ENCODE measurements at regions not wholly inside any gene's neighbourhood (a gene's known extent, or its start where the extent isn't known, plus 50 kb on each side); places are given as distances from the start of the nearest gene placed in this dataset.

- no TSS peak for BruUV-seq (replicated peaks)
- CTCF ChIA-PET: no interaction called here
- no peak for TF ChIP-seq USF2 (IDR thresholded peaks at IDR 0.05; ENCODE audit: low read depth, low read length)
- no peak for TF ChIP-seq MAZ (IDR thresholded peaks at IDR 0.05; ENCODE audit: borderline replicate concordance, low read depth, low read length)
- no peak for TF ChIP-seq SMC3 (IDR thresholded peaks at IDR 0.05; ENCODE audit: low read depth, low read length)
- TF ChIP-seq MXI1 (IDR thresholded peaks at IDR 0.05; ENCODE audit: borderline replicate concordance, low read depth, low read length): no peak
- no peak for TF ChIP-seq MAFK (IDR thresholded peaks at IDR 0.05; ENCODE audit: low read depth, low read length)
- no peak for TF ChIP-seq ELK1 (IDR thresholded peaks at IDR 0.05; ENCODE audit: borderline replicate concordance, low read depth, low read length)
- TF ChIP-seq NFE2L2 (IDR thresholded peaks at IDR 0.05; ENCODE audit: low read depth, low read length): no peak
- TF ChIP-seq RCOR1 (IDR thresholded peaks at IDR 0.05; ENCODE audit: insufficient replicate concordance, low read length): no peak
- no peak for TF ChIP-seq RAD21 (IDR thresholded peaks at IDR 0.05; ENCODE audit: low read length)
- TF ChIP-seq BHLHE40 (IDR thresholded peaks at IDR 0.05; ENCODE audit: low read depth, low read length): no peak
- TF ChIP-seq CHD1 (IDR thresholded peaks at IDR 0.05; ENCODE audit: low read depth, low read length): no peak
- no CpG with 5 or more reads among the region's 5 CpGs for WGBS, 2 experiments (ENCODE audit: extremely low coverage in 2 of 2, insufficient read length in 1 of 2)
- Histone ChIP-seq H3K27me3 (ENCODE audit: control insufficient read depth, insufficient read depth, low read length) (no peaks in the 10 kb centered on the region), H3K4ac (ENCODE audit: low read depth, low read length) (no peak overlapping the region), H4K91ac (ENCODE audit: insufficient read depth, low read depth, low read length) (no peak overlapping the region), H3K79me1 (ENCODE audit: low read depth in 1 of 2, low read length in 2 of 2) (no peaks in the 10 kb centered on the region), H2AK5ac (ENCODE audit: low read depth, low read length) (no peak overlapping the region), H3K4me3 (ENCODE audit: insufficient read depth, low read depth, low read length) (no peak overlapping the region), H4K20me1 (ENCODE audit: insufficient read depth, low read length) (no peaks in the 10 kb centered on the region), H3K36me3 (ENCODE audit: control insufficient read depth, insufficient read depth, low read length) (no peaks in the 10 kb centered on the region), H2BK120ac (ENCODE audit: low read depth, low read length) (no peak overlapping the region), H3K9ac (ENCODE audit: low read depth, low read length) (no peak overlapping the region), H3K4me2 (ENCODE audit: low read depth, low read length) (no peak overlapping the region), H3K14ac (replicated peaks; ENCODE audit: low read depth, low read length) (no peak overlapping the region), H3K4me1 (ENCODE audit: control insufficient read depth, insufficient read depth, low read length) (peaks cover 2% of the 10 kb centered on the region; the same call in 1 of the 2 replicates), H4K8ac (ENCODE audit: low read depth in 2 of 2, low read length in 2 of 2) (no peak overlapping the region), H2BK5ac (ENCODE audit: low read depth, low read length, poor library complexity, severe bottlenecking) (no peak overlapping the region), H3K23ac (ENCODE audit: low read depth, low read length) (no peak overlapping the region), H2BK20ac (ENCODE audit: low read depth, low read length) (no peak overlapping the region), H2BK15ac (ENCODE audit: low read depth, low read length) (no peak overlapping the region), H2AFZ (replicated peaks; ENCODE audit: low read length, poor library complexity) (no peak overlapping the region), H3K9me1 (ENCODE audit: insufficient read depth, low read length) (no peaks in the 10 kb centered on the region), H3K27ac (ENCODE audit: insufficient read depth, low read length) (no peak overlapping the region), H3K9me3 (ENCODE audit: control insufficient read depth, insufficient read depth, low read length) (0 out of 2 replicates have a peak, but pooled peaks cover 4% of the 10 kb centered on the region), H4K5ac (ENCODE audit: low read depth, low read length) (no peak overlapping the region), H2AK9ac (replicated peaks; ENCODE audit: low read depth, low read length, poor library complexity) (no peak overlapping the region), H3K18ac (ENCODE audit: low read depth, low read length) (no peak overlapping the region), H3K56ac (ENCODE audit: extremely low read depth, insufficient read depth, low read length) (no peak overlapping the region)
- ATAC-seq (ENCODE audit: low read depth): no peak
- intact Hi-C loops (cut with micrococcal nuclease): no loop called here
- DNase-seq: no peak
- in situ Hi-C loops (cut with MboI; ENCODE audit: low sequenced_read_pairs): no loop called here
- POLR2A ChIA-PET (ENCODE audit: unreplicated experiment): no interaction called here
- dilution Hi-C loops (cut with HindIII; ENCODE audit: low sequenced_read_pairs, unreplicated experiment): no loop called here
Observed at GRCh38 chr11:91984033-91984584, 240.5 kb upstream of the FAT3 start.

Data from IMR-90 (cell line).